ENCODE measurements at regions not wholly inside any gene's neighbourhood (a gene's known extent, or its start where the extent isn't known, plus 50 kb on each side); places are given as distances from the start of the nearest gene placed in this dataset.
"Not testable (repeated sequence)": the region's sequence is repeated elsewhere in the genome, so short reads cannot be mapped to it uniquely, and the experiment has no call there.

GRCh38 chr4:123176605-123177004 lies 220.0 kb upstream of the SPRY1 start:
- ChIA-PET POLR2A (no interaction called here), CTCF (interaction anchor here (0.7 to 1.2 kb wide), 2 partner anchors 17 to 32 kb away, joined by 3 to 4 read pairs; no protein-coding TSS in a partner anchor)
- DNase-seq, result no peak
- Histone ChIP-seq H3K27ac (ENCODE audit: low read depth in 1 of 2, low read length in 2 of 2) (no peak overlapping the region), H3K4me3 (ENCODE audit: low read length) (no peak overlapping the region), H3K4me1 (ENCODE audit: insufficient read depth, low read length) (no peaks in the 10 kb centered on the region), H3K27me3 (ENCODE audit: control insufficient read depth in 1 of 2, insufficient read depth in 2 of 2, low read length in 2 of 2) (no peaks in the 10 kb centered on the region), H3K9me3 (ENCODE audit: control insufficient read depth in 1 of 2, insufficient read depth in 1 of 2, low read length in 2 of 2) (no peaks in the 10 kb centered on the region), H3K36me3 (ENCODE audit: insufficient read depth, low read length) (no peaks in the 10 kb centered on the region)
- Mint-ChIP-seq H3K9me3 (no peaks in the 10 kb centered on the region), H3K27ac (no peak overlapping the region), H3K4me1 (ENCODE audit: low read depth) (no peaks in the 10 kb centered on the region), H3K4me3 (no peak overlapping the region), H3K27me3 (no peaks in the 10 kb centered on the region), H3K36me3 (ENCODE audit: low read depth) (no peaks in the 10 kb centered on the region)
- no peak for ATAC-seq (ENCODE audit: poor library complexity)
- intact Hi-C loops (cut with DNase I, micrococcal nuclease), result no loop called here
- TF ChIP-seq CTCF (IDR thresholded peaks at IDR 0.05), result no peak

- DNase-seq, result no peak
- H3K4me1 ChIP-seq (ENCODE audit: insufficient read depth, low read length), result no peaks in the 10 kb centered on the region
- no peaks in the 10 kb centered on the region for H3K9me3 ChIP-seq (ENCODE audit: control insufficient read depth in 1 of 2, insufficient read depth in 1 of 2, low read length in 2 of 2)
- no peaks in the 10 kb centered on the region for H3K27me3 ChIP-seq (ENCODE audit: control insufficient read depth in 1 of 2, insufficient read depth in 2 of 2, low read length in 2 of 2)
- ATAC-seq (ENCODE audit: poor library complexity), result no peak
- ChIA-PET POLR2A (no interaction called here), CTCF (no interaction called here)
- intact Hi-C loops (cut with DNase I, micrococcal nuclease), result no loop called here
- no peaks in the 10 kb centered on the region for H3K4me1 Mint-ChIP-seq (ENCODE audit: low read depth)
- no peaks in the 10 kb centered on the region for H3K27me3 Mint-ChIP-seq
- H3K27ac ChIP-seq (ENCODE audit: low read depth in 1 of 2, low read length in 2 of 2), result no peak overlapping the region
- no peak overlapping the region for H3K27ac Mint-ChIP-seq
- H3K4me3 ChIP-seq (ENCODE audit: low read length), result no peak overlapping the region
- no peak overlapping the region for H3K4me3 Mint-ChIP-seq
- H3K36me3 Mint-ChIP-seq (ENCODE audit: low read depth), result no peaks in the 10 kb centered on the region
- no peak for TF ChIP-seq CTCF (IDR thresholded peaks at IDR 0.05)
- H3K9me3 Mint-ChIP-seq, result no peaks in the 10 kb centered on the region
- H3K36me3 ChIP-seq (ENCODE audit: insufficient read depth, low read length), result no peaks in the 10 kb centered on the region
These were observed 214.3 kb upstream of the SPRY1 start for GRCh38 chr4:123182289-123182688.

- Histone ChIP-seq H3K4me3 (ENCODE audit: low read length) (no peak overlapping the region), H3K27me3 (ENCODE audit: control insufficient read depth in 1 of 2, insufficient read depth in 2 of 2, low read length in 2 of 2) (no peaks in the 10 kb centered on the region), H3K36me3 (ENCODE audit: insufficient read depth, low read length) (no peaks in the 10 kb centered on the region), H3K27ac (ENCODE audit: low read depth in 1 of 2, low read length in 2 of 2) (no peak overlapping the region), H3K9me3 (ENCODE audit: control insufficient read depth in 1 of 2, insufficient read depth in 1 of 2, low read length in 2 of 2) (no peaks in the 10 kb centered on the region), H3K4me1 (ENCODE audit: insufficient read depth, low read length) (no peaks in the 10 kb centered on the region)
- ATAC-seq (ENCODE audit: poor library complexity), result no peak
- TF ChIP-seq CTCF (IDR thresholded peaks at IDR 0.05), result no peak
- ChIA-PET CTCF (no interaction called here), POLR2A (no interaction called here)
- intact Hi-C loops (cut with DNase I, micrococcal nuclease), result no loop called here
- Mint-ChIP-seq H3K4me1 (ENCODE audit: low read depth) (no peaks in the 10 kb centered on the region), H3K36me3 (ENCODE audit: low read depth) (no peaks in the 10 kb centered on the region), H3K27ac (no peak overlapping the region), H3K27me3 (no peaks in the 10 kb centered on the region), H3K9me3 (no peaks in the 10 kb centered on the region), H3K4me3 (no peak overlapping the region)
- no peak for DNase-seq
These were observed 213.3 kb upstream of the SPRY1 start for GRCh38 chr4:123183308-123183707.

GRCh38 chr4:123183754-123184153 lies 212.8 kb upstream of the SPRY1 start:
- H3K27ac ChIP-seq (ENCODE audit: low read depth in 1 of 2, low read length in 2 of 2); H3K4me1 ChIP-seq (ENCODE audit: insufficient read depth, low read length); H3K9me3 Mint-ChIP-seq; H3K36me3 Mint-ChIP-seq (ENCODE audit: low read depth); H3K27me3 Mint-ChIP-seq; DNase-seq; H3K4me3 Mint-ChIP-seq; POLR2A ChIA-PET; H3K4me1 Mint-ChIP-seq (ENCODE audit: low read depth); H3K4me3 ChIP-seq (ENCODE audit: low read length); H3K27me3 ChIP-seq (ENCODE audit: control insufficient read depth in 1 of 2, insufficient read depth in 2 of 2, low read length in 2 of 2); intact Hi-C loops (cut with DNase I, micrococcal nuclease); CTCF ChIA-PET; H3K36me3 ChIP-seq (ENCODE audit: insufficient read depth, low read length); ATAC-seq (ENCODE audit: poor library complexity); H3K27ac Mint-ChIP-seq; H3K9me3 ChIP-seq (ENCODE audit: control insufficient read depth in 1 of 2, insufficient read depth in 1 of 2, low read length in 2 of 2): not testable (repeated sequence)
